BLaER1 (cell line): ENCODE measurements at regions not wholly inside any gene's neighbourhood (a gene's known extent, or its start where the extent isn't known, plus 50 kb on each side); places are given as distances from the start of the nearest gene placed in this dataset.

Experiments used
- H3K27ac ChIP-seq: shearing (Covaris generic); formaldehyde crosslinking; 2 replicates; pipeline ENCODE4 v1.8.1; 2022
- H3K27me3 ChIP-seq: shearing (Covaris generic); formaldehyde crosslinking; 2 replicates; pipeline ENCODE4 v1.8.1; 2022
- H3K36me3 ChIP-seq: shearing (Covaris generic); formaldehyde crosslinking; 2 replicates; pipeline ENCODE4 v1.8.1; 2022
- H3K4me1 ChIP-seq: shearing (Covaris generic); formaldehyde crosslinking; 2 replicates; pipeline ENCODE4 v1.8.1; 2022
- H3K4me2 ChIP-seq: shearing (Covaris generic); formaldehyde crosslinking; 2 replicates; pipeline ENCODE4 v1.8.1; 2022
- H3K4me3 ChIP-seq: shearing (Covaris generic); formaldehyde crosslinking; 2 replicates; pipeline ENCODE4 v1.8.1; 2022
- H3K9ac ChIP-seq: shearing (Covaris generic); formaldehyde crosslinking; 2 replicates; pipeline ENCODE4 v1.8.1; 2022
- H3K9me3 ChIP-seq: shearing (Covaris generic); formaldehyde crosslinking; 2 replicates; pipeline ENCODE4 v1.8.1; 2022
- H4K20me1 ChIP-seq: shearing (Covaris generic); formaldehyde crosslinking; 2 replicates; pipeline ENCODE4 v1.8.1; 2022
- Cebpa-rat ChIP-seq: shearing (Covaris generic); IDR thresholded peaks from 2 replicates; pipeline ENCODE4 v1.8.1; 2022

DNA sequence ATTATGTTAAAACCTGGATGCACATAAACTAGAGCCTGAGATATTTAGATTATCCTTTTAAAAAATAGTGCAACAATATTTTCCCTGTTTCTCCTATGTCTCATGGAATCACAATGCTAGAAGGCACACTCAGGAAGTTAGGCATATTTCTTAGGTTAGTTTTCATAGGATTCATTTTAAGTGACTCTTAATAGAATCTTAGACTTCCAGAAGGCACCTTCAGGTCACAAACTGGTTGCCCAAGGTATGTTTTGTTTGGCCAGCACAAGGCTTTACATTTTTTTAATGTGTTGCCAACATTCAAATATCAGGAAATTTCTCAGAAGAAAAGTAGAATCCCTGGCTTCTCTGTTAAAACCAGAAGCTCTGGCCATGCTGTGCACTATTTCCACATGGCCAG lies 129.3 kb downstream of the LNPK start:
- Histone ChIP-seq H3K27me3 (no peaks in the 10 kb centered on the region), H3K4me3 (no peak overlapping the region), H3K27ac (no peak overlapping the region), H3K9ac (no peak overlapping the region), H3K4me1 (no peaks in the 10 kb centered on the region), H3K9me3 (no peaks in the 10 kb centered on the region), H3K4me2 (no peak overlapping the region), H4K20me1 (no peaks in the 10 kb centered on the region), H3K36me3 (no peaks in the 10 kb centered on the region)
- no peak for TF ChIP-seq Cebpa-rat

DNA sequence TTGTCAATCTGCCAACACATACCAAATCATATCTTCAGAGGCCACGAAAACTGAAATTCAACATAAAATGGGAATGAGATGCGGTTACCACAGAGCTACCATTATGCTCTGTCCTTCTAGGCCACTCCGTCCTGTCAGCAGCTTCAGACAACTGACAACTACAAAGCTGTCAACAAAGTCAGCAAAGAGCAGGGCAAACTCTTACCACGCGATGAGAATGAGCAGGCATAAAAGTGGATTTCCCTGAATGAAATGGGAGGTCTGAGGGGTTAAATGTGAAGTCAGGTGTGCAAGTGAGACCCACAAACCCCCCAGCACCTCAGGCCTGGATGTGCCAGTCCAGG lies 130.1 kb downstream of the LNPK start:
- H3K4me1 ChIP-seq = no peaks in the 10 kb centered on the region
- no peak overlapping the region for H3K27ac ChIP-seq
- H4K20me1 ChIP-seq = no peaks in the 10 kb centered on the region
- no peak for TF ChIP-seq Cebpa-rat
- no peak overlapping the region for H3K4me2 ChIP-seq
- H3K27me3 ChIP-seq = no peaks in the 10 kb centered on the region
- no peak overlapping the region for H3K4me3 ChIP-seq
- no peaks in the 10 kb centered on the region for H3K36me3 ChIP-seq
- no peaks in the 10 kb centered on the region for H3K9me3 ChIP-seq
- H3K9ac ChIP-seq = no peak overlapping the region

DNA sequence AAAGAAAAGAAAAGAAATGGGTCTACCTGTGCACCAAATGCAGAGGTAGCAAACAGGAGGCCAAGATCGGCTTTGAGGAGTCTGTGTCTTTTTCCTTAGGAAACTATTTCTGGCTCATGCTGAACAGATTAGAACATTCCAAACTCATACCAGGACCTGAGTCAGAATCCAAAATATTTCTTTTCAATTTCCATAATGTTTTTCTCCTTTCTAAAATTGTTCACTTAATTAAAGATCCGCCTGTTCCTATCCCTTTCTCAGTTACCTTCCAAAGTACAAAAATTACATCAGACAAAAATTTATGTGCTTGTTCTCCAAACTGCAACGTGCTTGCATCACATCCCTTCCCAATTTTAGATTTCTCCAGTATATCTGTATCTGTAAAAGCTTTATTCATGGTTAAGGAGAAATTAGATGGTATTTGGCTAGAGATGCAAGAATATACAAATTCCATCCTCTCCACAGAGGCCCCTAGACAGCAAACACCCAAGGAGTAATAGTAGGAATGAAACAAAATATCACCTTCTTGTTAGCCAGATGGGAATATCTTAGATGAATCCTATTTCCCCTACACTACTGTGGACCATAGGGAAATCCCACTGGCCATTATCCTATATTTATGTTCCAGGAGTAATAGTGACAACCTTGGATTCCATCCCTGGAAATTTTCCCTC lies 130.6 kb downstream of the LNPK start:
- Histone ChIP-seq H3K27ac (no peak overlapping the region), H3K4me1 (no peaks in the 10 kb centered on the region), H3K27me3 (no peaks in the 10 kb centered on the region), H3K9me3 (no peaks in the 10 kb centered on the region), H3K4me2 (no peak overlapping the region), H3K36me3 (no peaks in the 10 kb centered on the region), H3K4me3 (no peak overlapping the region), H4K20me1 (no peaks in the 10 kb centered on the region), H3K9ac (no peak overlapping the region)
- TF ChIP-seq Cebpa-rat = no peak

DNA sequence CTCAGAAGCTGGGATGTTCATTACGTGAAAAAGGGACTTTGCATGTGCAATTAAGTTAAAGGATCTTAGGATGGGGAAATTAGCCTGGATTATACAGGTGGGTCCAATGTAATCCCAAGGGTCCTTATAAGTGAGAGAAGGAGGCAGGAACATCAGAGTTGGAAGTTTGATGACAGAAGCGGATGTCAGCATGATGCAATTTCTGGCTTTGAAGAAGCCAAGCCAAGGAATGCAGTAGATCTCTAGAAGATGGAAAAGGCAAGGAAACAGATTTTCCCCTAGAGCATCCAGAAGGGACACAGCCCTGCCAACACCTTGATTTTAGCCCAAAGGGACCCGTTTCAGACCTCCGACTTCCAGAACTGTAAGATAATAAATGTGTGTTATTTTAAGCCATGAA lies 136.4 kb downstream of the LNPK start:
- no peak overlapping the region for H3K4me3 ChIP-seq
- no peaks in the 10 kb centered on the region for H3K27me3 ChIP-seq
- H3K27ac ChIP-seq = no peak overlapping the region
- no peaks in the 10 kb centered on the region for H3K9me3 ChIP-seq
- no peaks in the 10 kb centered on the region for H3K36me3 ChIP-seq
- H3K4me2 ChIP-seq = no peak overlapping the region
- no peaks in the 10 kb centered on the region for H3K4me1 ChIP-seq
- no peaks in the 10 kb centered on the region for H4K20me1 ChIP-seq
- TF ChIP-seq Cebpa-rat = no peak
- H3K9ac ChIP-seq = no peak overlapping the region

DNA sequence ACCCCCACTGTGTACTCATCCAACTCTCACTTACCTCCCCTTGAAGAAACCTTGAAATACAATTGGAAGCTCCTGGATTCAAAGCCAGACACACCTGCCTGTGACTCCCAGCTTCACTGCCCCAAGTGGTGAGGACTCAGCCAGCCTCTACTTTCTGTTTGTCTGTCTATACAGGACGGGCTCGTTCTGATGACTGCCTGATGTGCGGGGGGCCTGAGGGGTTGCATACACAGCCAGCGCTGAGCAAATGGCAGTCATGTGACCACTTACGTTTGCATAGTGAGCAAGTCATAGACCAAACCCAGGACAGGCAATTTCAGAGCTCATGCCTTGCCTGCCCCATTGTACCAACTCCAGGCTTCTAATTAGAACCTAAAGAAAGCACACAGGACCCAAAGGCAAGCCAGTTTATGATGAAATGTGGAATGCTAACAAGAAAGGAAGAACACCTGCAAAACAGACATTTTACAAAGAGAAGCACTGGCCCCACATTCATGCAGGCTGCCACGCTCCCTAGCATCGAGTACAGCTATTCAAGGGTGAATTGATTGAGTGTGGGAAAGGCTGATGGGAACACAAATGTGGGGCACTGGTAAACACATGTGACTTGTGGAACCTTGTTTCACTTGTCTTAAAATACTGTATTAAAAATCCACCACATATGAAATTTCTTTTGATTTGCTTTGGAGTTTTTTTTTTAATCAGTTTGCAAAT lies 137.8 kb downstream of the LNPK start:
- no peak for TF ChIP-seq Cebpa-rat
- Histone ChIP-seq H3K27me3 (no peaks in the 10 kb centered on the region), H3K9me3 (no peaks in the 10 kb centered on the region), H3K27ac (no peak overlapping the region), H3K4me1 (no peaks in the 10 kb centered on the region), H3K36me3 (no peaks in the 10 kb centered on the region), H3K4me3 (no peak overlapping the region), H4K20me1 (no peaks in the 10 kb centered on the region), H3K4me2 (no peak overlapping the region), H3K9ac (no peak overlapping the region)

DNA sequence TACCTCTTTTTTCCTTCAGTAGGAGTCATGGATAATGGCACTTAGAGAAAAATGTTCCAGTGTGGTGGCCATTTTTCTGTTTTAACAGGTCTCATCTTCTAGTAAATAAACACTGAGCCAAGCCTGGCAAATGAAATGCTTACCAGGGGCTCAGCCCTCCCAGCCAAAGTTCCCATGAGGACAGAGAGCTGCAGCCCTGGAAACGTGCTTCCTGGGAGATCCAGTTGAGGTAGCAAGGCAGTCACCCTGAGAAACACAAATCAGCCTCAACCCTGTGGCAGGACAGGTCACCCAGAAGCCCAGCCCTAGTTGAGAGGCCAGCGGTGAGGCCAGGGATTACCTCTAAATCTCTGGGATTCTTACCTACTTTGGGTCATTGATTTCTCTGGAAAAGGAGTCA lies 140.1 kb downstream of the LNPK start:
- Histone ChIP-seq H4K20me1 (no peaks in the 10 kb centered on the region), H3K9ac (no peak overlapping the region), H3K27ac (no peak overlapping the region), H3K36me3 (no peaks in the 10 kb centered on the region), H3K4me3 (no peak overlapping the region), H3K4me2 (no peak overlapping the region), H3K4me1 (no peaks in the 10 kb centered on the region), H3K27me3 (no peaks in the 10 kb centered on the region), H3K9me3 (no peaks in the 10 kb centered on the region)
- TF ChIP-seq Cebpa-rat = no peak

DNA sequence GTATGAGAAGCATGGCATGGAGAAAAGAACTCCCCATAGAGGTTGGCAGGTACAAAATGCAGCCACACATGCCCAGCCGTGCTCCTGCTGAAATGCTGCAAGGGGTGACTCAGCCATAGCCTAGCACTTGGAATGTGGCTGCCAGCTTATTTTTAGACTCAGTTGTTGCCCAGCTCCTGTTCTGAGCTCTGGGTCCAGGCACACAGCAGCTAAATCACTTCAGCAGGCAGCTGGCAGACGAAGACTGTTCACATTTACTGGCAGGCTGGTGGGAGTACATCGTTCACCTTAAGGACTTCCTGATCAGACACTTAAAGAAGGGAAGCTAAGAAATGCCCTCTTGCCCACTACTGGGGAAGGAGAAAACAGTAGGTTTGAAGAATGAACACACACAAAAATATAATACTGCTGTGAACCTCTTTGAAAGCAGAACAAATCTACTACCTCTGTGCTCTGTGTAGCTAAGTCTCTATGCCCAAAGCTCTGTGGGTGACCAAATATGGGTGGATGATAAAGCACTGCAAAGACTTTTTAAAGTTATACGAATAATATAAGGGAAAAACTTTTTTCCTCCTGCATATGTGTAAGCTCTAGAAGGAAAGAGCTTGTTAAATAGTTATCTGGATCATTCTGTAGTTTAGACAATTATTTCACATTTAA lies 146.1 kb downstream of the LNPK start:
- Histone ChIP-seq H3K4me3 (no peak overlapping the region), H4K20me1 (no peaks in the 10 kb centered on the region), H3K9ac (no peak overlapping the region), H3K27me3 (no peaks in the 10 kb centered on the region), H3K9me3 (no peaks in the 10 kb centered on the region), H3K4me2 (no peak overlapping the region), H3K36me3 (no peaks in the 10 kb centered on the region), H3K27ac (no peak overlapping the region), H3K4me1 (no peaks in the 10 kb centered on the region)
- no peak for TF ChIP-seq Cebpa-rat

DNA sequence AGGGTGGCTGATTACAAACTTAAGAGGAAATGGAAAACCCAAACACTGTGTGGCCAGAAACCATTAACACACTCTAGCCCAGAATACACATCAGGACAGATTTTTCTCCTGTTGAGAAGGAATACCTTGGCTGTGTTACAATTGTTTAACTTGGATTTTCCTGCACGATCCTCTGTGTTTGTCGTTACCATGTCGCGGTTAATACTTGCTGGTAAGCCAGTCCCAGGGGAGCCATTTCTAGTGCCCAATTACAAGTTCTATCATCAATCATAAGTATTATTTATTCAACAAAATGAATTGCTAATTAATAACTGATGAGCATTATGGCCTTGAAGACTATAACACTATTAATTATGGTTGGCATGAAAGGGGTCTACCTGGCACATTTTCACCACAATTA lies 146.8 kb downstream of the LNPK start:
- H3K9ac ChIP-seq = no peak overlapping the region
- H3K27ac ChIP-seq = no peak overlapping the region
- no peaks in the 10 kb centered on the region for H3K27me3 ChIP-seq
- H3K9me3 ChIP-seq = no peaks in the 10 kb centered on the region
- H3K4me2 ChIP-seq = no peak overlapping the region
- no peak for TF ChIP-seq Cebpa-rat
- no peaks in the 10 kb centered on the region for H3K4me1 ChIP-seq
- no peaks in the 10 kb centered on the region for H4K20me1 ChIP-seq
- H3K36me3 ChIP-seq = no peaks in the 10 kb centered on the region
- H3K4me3 ChIP-seq = no peak overlapping the region

DNA sequence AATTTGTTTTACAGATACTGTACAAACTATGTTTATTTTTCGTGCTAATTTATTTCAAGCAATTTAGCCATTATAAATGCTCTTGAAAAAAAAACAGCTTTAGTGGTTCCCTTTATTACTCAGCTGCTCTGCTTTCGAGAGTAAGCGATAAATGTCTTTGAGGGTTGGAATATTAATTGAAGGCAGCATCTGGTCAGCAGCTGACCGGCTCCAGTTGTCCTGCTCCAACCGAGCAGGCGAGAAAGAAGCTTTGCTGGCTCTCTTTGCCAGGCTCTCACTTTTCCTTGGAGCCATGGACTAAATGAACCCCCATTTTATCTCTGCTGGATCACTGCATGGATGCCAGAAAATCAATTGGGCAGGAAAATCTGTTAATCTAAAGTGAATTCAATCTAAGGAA lies 147.4 kb downstream of the LNPK start:
- H3K9me3 ChIP-seq = no peaks in the 10 kb centered on the region
- H3K27ac ChIP-seq = no peak overlapping the region
- no peaks in the 10 kb centered on the region for H4K20me1 ChIP-seq
- no peaks in the 10 kb centered on the region for H3K36me3 ChIP-seq
- no peaks in the 10 kb centered on the region for H3K27me3 ChIP-seq
- H3K4me1 ChIP-seq = no peaks in the 10 kb centered on the region
- H3K4me3 ChIP-seq = no peak overlapping the region
- H3K4me2 ChIP-seq = no peak overlapping the region
- H3K9ac ChIP-seq = no peak overlapping the region
- no peak for TF ChIP-seq Cebpa-rat

DNA sequence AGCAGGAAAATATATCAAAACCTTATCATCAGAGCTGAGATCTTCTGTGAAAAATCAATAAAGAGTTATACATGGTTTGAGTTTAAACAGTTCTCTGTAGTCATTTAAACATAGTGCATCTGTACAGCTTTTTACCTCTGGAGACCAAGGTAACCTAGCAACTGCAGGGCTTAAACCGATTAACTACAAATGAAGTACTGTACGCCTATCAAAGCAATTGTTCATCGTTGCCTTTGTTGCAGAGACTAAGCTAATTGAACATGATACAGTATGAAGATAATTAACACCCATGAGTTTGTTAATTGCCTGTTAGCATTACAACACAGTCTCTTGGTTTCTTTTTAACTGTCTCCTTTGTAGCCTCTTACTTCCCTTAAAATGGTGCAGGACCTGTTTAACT lies 147.9 kb downstream of the LNPK start:
- Histone ChIP-seq H3K4me3 (no peak overlapping the region), H3K9me3 (no peaks in the 10 kb centered on the region), H3K9ac (no peak overlapping the region), H4K20me1 (no peaks in the 10 kb centered on the region), H3K36me3 (no peaks in the 10 kb centered on the region), H3K27me3 (no peaks in the 10 kb centered on the region), H3K4me2 (no peak overlapping the region), H3K27ac (no peak overlapping the region), H3K4me1 (no peaks in the 10 kb centered on the region)
- TF ChIP-seq Cebpa-rat = no peak

DNA sequence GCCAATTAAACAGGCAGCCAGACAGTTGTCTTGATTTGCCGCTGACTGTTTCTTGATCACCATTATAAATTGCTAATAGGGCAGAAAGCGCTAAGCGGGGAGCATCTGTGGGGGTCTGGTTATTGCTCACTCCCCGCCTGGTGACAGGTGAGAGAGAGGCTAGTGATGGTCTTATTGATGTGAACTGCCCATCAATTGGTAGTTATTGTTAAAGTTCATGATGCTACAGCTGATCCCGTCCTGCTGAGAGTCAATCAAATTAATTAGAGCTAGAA lies 148.5 kb downstream of the LNPK start:
- H3K27me3 ChIP-seq = no peaks in the 10 kb centered on the region
- H3K9ac ChIP-seq = no peak overlapping the region
- H4K20me1 ChIP-seq = no peaks in the 10 kb centered on the region
- H3K36me3 ChIP-seq = no peaks in the 10 kb centered on the region
- H3K27ac ChIP-seq = no peak overlapping the region
- no peaks in the 10 kb centered on the region for H3K4me1 ChIP-seq
- H3K9me3 ChIP-seq = no peaks in the 10 kb centered on the region
- no peak overlapping the region for H3K4me2 ChIP-seq
- no peak for TF ChIP-seq Cebpa-rat
- no peak overlapping the region for H3K4me3 ChIP-seq
